NOMO-1 (cell line): ENCODE measurements at regions not wholly inside any gene's neighbourhood (a gene's known extent, or its start where the extent isn't known, plus 50 kb on each side); places are given as distances from the start of the nearest gene placed in this dataset.
"Not testable (repeated sequence)": the region's sequence is repeated elsewhere in the genome, so short reads cannot be mapped to it uniquely, and the experiment has no call there.

Experiments used
- DNase-seq, 2 experiments: peaks; one replicate each; lab custom pipeline; 2025; ENCODE audit not compliant: unreplicated experiment in 2 of 2; lab: John Stamatoyannopoulos, UW

- no peak for DNase-seq
These were observed 80.6 kb downstream of the MFSD1 start for GRCh38 chr3:158882445-158882844.

- no peak for DNase-seq
These were observed 94.9 kb downstream of the MFSD1 start for GRCh38 chr3:158896729-158897128.

- DNase-seq: no peak
These were observed 104.9 kb downstream of the MFSD1 start for GRCh38 chr3:158906749-158907148.

- DNase-seq: no peak
These were observed 106.4 kb downstream of the MFSD1 start for GRCh38 chr3:158908187-158908734.

- no peak for DNase-seq
These were observed 108.0 kb downstream of the MFSD1 start for GRCh38 chr3:158909870-158910269.

GRCh38 chr3:158911586-158911985 lies 109.7 kb downstream of the MFSD1 start:
- no peak for DNase-seq

GRCh38 chr3:158912188-158912587 lies 110.3 kb downstream of the MFSD1 start:
- no peak for DNase-seq

GRCh38 chr3:158912621-158913020 lies 110.8 kb downstream of the MFSD1 start:
- DNase-seq: no peak

- no peak for DNase-seq
These were observed 114.3 kb downstream of the MFSD1 start for GRCh38 chr3:158916111-158916510.

GRCh38 chr3:158918008-158918407 lies 116.2 kb downstream of the MFSD1 start:
- DNase-seq: peak; percentile 21 to 49

- no peak for DNase-seq
These were observed 116.6 kb downstream of the MFSD1 start for GRCh38 chr3:158918451-158918850.

- no peak for DNase-seq
These were observed 118.5 kb downstream of the MFSD1 start for GRCh38 chr3:158920371-158920770.

GRCh38 chr3:158925021-158925420 lies 123.2 kb downstream of the MFSD1 start:
- DNase-seq: no peak

GRCh38 chr3:158925828-158926494 lies 124.1 kb downstream of the MFSD1 start:
- DNase-seq: no peak

GRCh38 chr3:158935846-158936245 lies 134.0 kb downstream of the MFSD1 start:
- no peak for DNase-seq

GRCh38 chr3:158936530-158937113 lies 134.8 kb downstream of the MFSD1 start:
- DNase-seq: no peak

GRCh38 chr3:158950178-158950901 lies 148.5 kb downstream of the MFSD1 start:
- DNase-seq: no peak

- no peak for DNase-seq
These were observed 151.3 kb downstream of the MFSD1 start for GRCh38 chr3:158953131-158953530.

GRCh38 chr3:158954420-158954819 lies 152.6 kb downstream of the MFSD1 start:
- DNase-seq: no peak

- DNase-seq: not testable (repeated sequence)
These were observed 155.9 kb downstream of the MFSD1 start for GRCh38 chr3:158957777-158958176.

- DNase-seq: no peak
These were observed 157.0 kb downstream of the MFSD1 start for GRCh38 chr3:158958873-158959272.

GRCh38 chr3:158961471-158961870 lies 159.6 kb downstream of the MFSD1 start:
- DNase-seq: no peak
